M059J (cell line): ENCODE measurements at regions not wholly inside any gene's neighbourhood (a gene's known extent, or its start where the extent isn't known, plus 50 kb on each side); places are given as distances from the start of the nearest gene placed in this dataset.

Experiments used
- DNase-seq: peaks from one replicate; pipeline ENCODE4 v3.0.0-alpha.2; 2012; ENCODE audit warnings: low read depth

GRCh38 chr10:128657548-128657947 lies 531.3 kb upstream of the MKI67 start:
- DNase-seq = no peak

- no peak for DNase-seq
Measured at GRCh38 chr10:128660726-128661125, 534.5 kb upstream of the MKI67 start.

- DNase-seq = no peak
Measured at GRCh38 chr10:128661404-128662197, 535.4 kb upstream of the MKI67 start.

GRCh38 chr10:128662520-128662919 lies 536.3 kb upstream of the MKI67 start:
- DNase-seq = no peak

GRCh38 chr10:128664729-128665128 lies 538.5 kb upstream of the MKI67 start:
- no peak for DNase-seq

GRCh38 chr10:128675405-128675804 lies 549.2 kb upstream of the MKI67 start:
- no peak for DNase-seq

GRCh38 chr10:128680116-128680515 lies 553.9 kb upstream of the MKI67 start:
- no peak for DNase-seq

GRCh38 chr10:128684215-128684614 lies 558.0 kb upstream of the MKI67 start:
- DNase-seq = no peak

GRCh38 chr10:128686630-128687278 lies 560.5 kb upstream of the MKI67 start:
- no peak for DNase-seq

GRCh38 chr10:128687408-128687807 lies 561.2 kb upstream of the MKI67 start:
- DNase-seq = no peak

- DNase-seq = no peak
Measured at GRCh38 chr10:128687927-128688549, 561.8 kb upstream of the MKI67 start.

- DNase-seq = no peak
Measured at GRCh38 chr10:128689667-128690066, 563.4 kb upstream of the MKI67 start.

- no peak for DNase-seq
Measured at GRCh38 chr10:128693493-128694131, 567.4 kb upstream of the MKI67 start.

GRCh38 chr10:128694168-128694850 lies 568.1 kb upstream of the MKI67 start:
- no peak for DNase-seq

- DNase-seq = no peak
Measured at GRCh38 chr10:128694851-128695725, 568.9 kb upstream of the MKI67 start.

- no peak for DNase-seq
Measured at GRCh38 chr10:128695931-128696330, 569.7 kb upstream of the MKI67 start.

GRCh38 chr10:128697437-128697836 lies 571.2 kb upstream of the MKI67 start:
- no peak for DNase-seq

- no peak for DNase-seq
Measured at GRCh38 chr10:128701381-128701780, 575.2 kb upstream of the MKI67 start.

- DNase-seq = no peak
Measured at GRCh38 chr10:128701837-128702236, 575.6 kb upstream of the MKI67 start.

- no peak for DNase-seq
Measured at GRCh38 chr10:128704716-128705115, 578.5 kb upstream of the MKI67 start.

- DNase-seq = no peak
Measured at GRCh38 chr10:128708182-128708581, 582.0 kb upstream of the MKI67 start.
